Fibroblast of villous mesenchyme (primary cell): ENCODE measurements at regions not wholly inside any gene's neighbourhood (a gene's known extent, or its start where the extent isn't known, plus 50 kb on each side); places are given as distances from the start of the nearest gene placed in this dataset.

Source experiments
- DNase-seq: peaks from one replicate; pipeline ENCODE4 v3.0.0-alpha.2; 2010; ENCODE audit warnings: low read depth
- H3K4me3 ChIP-seq: 2 replicates; pipeline ENCODE4 v1.5.1; 2011; ENCODE audit warnings: low read depth, mild to moderate bottlenecking, low read length
- TF ChIP-seq, protein P1 (sequence below): IDR thresholded peaks from 2 replicates; pipeline ENCODE4 v1.5.1; 2012; ENCODE audit warnings: low read depth, mild to moderate bottlenecking, low read length; ENCODE audit not compliant: insufficient read depth

DNA sequence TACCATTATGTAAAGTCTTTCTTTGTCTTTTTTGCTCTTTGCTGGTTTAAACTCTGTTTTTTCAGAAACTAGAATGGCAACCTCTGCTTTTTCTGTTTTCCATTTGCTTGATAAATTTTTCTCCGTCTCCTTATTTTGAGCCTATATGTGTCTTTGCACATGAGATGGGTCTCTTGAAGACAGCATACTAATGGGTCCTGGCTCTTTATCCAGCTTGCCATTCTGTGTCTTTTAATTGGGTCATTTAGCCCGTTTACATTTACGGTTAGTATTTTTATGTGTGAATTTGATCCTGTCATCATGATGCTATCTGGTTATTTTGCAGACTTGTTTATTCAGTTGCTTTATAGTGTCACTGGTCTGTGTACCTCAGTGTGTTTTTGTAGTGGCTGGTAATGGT is 207.9 kb upstream of the TMEM260 start:
- H3K4me3 ChIP-seq = no peak overlapping the region
- TF ChIP-seq, protein P1, sequence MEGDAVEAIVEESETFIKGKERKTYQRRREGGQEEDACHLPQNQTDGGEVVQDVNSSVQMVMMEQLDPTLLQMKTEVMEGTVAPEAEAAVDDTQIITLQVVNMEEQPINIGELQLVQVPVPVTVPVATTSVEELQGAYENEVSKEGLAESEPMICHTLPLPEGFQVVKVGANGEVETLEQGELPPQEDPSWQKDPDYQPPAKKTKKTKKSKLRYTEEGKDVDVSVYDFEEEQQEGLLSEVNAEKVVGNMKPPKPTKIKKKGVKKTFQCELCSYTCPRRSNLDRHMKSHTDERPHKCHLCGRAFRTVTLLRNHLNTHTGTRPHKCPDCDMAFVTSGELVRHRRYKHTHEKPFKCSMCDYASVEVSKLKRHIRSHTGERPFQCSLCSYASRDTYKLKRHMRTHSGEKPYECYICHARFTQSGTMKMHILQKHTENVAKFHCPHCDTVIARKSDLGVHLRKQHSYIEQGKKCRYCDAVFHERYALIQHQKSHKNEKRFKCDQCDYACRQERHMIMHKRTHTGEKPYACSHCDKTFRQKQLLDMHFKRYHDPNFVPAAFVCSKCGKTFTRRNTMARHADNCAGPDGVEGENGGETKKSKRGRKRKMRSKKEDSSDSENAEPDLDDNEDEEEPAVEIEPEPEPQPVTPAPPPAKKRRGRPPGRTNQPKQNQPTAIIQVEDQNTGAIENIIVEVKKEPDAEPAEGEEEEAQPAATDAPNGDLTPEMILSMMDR = no peak
- DNase-seq = no peak

- TF ChIP-seq, protein P1 = no peak
- no peak for DNase-seq
- no peak overlapping the region for H3K4me3 ChIP-seq
Measured at GRCh38 chr14:56374421-56374820, 205.2 kb upstream of the TMEM260 start.

GRCh38 chr14:56378046-56378445 is 201.6 kb upstream of the TMEM260 start:
- peak; percentile 19 for DNase-seq

GRCh38 chr14:56378475-56378877 is 201.1 kb upstream of the TMEM260 start:
- TF ChIP-seq, protein P1 = no peak
- H3K4me3 ChIP-seq = no peak overlapping the region
- DNase-seq = peak; percentile 83

More at GRCh38 chr14:56378046-56378445, 201.6 kb upstream of the TMEM260 start:
- H3K4me3 ChIP-seq = no peak overlapping the region
- TF ChIP-seq, protein P1 = no peak

- peak; percentile 15 for DNase-seq
- H3K4me3 ChIP-seq = no peak overlapping the region
- TF ChIP-seq, protein P1 = no peak
Measured at GRCh38 chr14:56379956-56380355, 199.6 kb upstream of the TMEM260 start.

- DNase-seq = no peak
- TF ChIP-seq, protein P1 = no peak
- no peak overlapping the region for H3K4me3 ChIP-seq
Measured at GRCh38 chr14:56386024-56386423, 193.6 kb upstream of the TMEM260 start.

DNA sequence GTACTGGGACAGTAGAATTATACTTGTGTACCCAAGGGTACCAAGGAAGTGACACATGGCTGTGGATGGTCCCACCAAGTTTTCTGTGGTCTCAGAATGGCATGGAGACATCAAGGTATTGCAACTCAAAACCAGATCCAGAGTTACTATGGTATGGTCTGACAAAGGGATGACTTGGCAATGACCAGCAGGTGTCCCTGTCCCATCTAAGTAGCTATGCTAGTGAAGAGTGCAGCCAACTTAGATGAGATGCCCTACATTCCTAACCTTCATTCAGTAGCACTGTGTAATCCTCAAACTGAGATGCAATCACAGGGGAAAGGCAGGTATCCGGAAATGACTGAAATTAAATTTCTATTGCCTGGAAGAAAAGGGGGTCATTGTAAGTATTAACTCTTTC is 188.7 kb upstream of the TMEM260 start:
- no peak overlapping the region for H3K4me3 ChIP-seq
- TF ChIP-seq, protein P1 = no peak
- DNase-seq = no peak
